DND-41 (cell line): ENCODE measurements at regions not wholly inside any gene's neighbourhood (a gene's known extent, or its start where the extent isn't known, plus 50 kb on each side); places are given as distances from the start of the nearest gene placed in this dataset.

ENCODE experiments used
- CTCF ChIP-seq: IDR thresholded peaks from 2 replicates; pipeline ENCODE4 v1.5.1; 2012; ENCODE audit warnings: borderline replicate concordance, low read length, moderate library complexity, mild to moderate bottlenecking; ENCODE audit not compliant: poor library complexity, severe bottlenecking; ENCODE audit errors: extremely low read depth
- EZH2 ChIP-seq: IDR thresholded peaks from 3 replicates; pipeline ENCODE4 v1.6.1; 2012; ENCODE audit warnings: borderline replicate concordance, low read depth, mild to moderate bottlenecking, moderate library complexity, low read length, inconsistent platforms; ENCODE audit not compliant: severe bottlenecking

- TF ChIP-seq CTCF (no peak), EZH2 (no peak)
Observed at GRCh38 chrX:17262123-17262522, 112.9 kb upstream of the NHS start.
